ENCODE measurements at regions not wholly inside any gene's neighbourhood (a gene's known extent, or its start where the extent isn't known, plus 50 kb on each side); places are given as distances from the start of the nearest gene placed in this dataset.

GRCh38 chr6:84340422-84340821 lies 113.0 kb upstream of the CEP162 start:
- TF ChIP-seq TAF1 (IDR thresholded peaks at IDR 0.05; ENCODE audit: borderline replicate concordance, low read depth, low read length) (no peak), POLR2A (IDR thresholded peaks at IDR 0.05; ENCODE audit: low read depth, low read length) (no peak)
